Left lung (tissue), 4 donors: ENCODE measurements at regions not wholly inside any gene's neighbourhood (a gene's known extent, or its start where the extent isn't known, plus 50 kb on each side); places are given as distances from the start of the nearest gene placed in this dataset.

Experiments used
- ATAC-seq: fragments of 200-7000 bp; cut with Tn5 transposase; one replicate; pipeline ENCODE4 v1.9.1; 2020; ENCODE audit warnings: moderate library complexity
- DNase-seq, 4 donors: peaks; one replicate each; pipeline ENCODE4 v3.0.0-alpha.2; 2013 to 2020
- H3K27ac ChIP-seq, 2 donors: fragments of 200-600 bp; sonication (generic) in 1 of 2; one replicate each; pipeline versions ENCODE4 v1.5.0 to v1.8.0; 2020 to 2021
- H3K27me3 ChIP-seq, 2 donors: fragments of 200-600 bp; sonication (generic) in 1 of 2; one replicate each; pipeline versions ENCODE4 v1.5.0 to v1.8.0; 2020 to 2021
- H3K36me3 ChIP-seq, 2 donors: fragments of 200-600 bp; sonication (generic) in 1 of 2; one replicate each; pipeline versions ENCODE4 v1.5.0 to v1.8.0; 2020 to 2021
- H3K4me1 ChIP-seq, 2 donors: fragments of 200-600 bp; one replicate each; pipeline ENCODE4 v1.8.0; 2021
- H3K4me3 ChIP-seq, 2 donors: fragments of 200-600 bp; sonication (generic) in 1 of 2; one replicate each; pipeline versions ENCODE4 v1.5.0 to v1.8.0; 2020 to 2021; ENCODE audit warnings: mild to moderate bottlenecking in 1 of 2
- H3K9me3 ChIP-seq, 2 donors: fragments of 200-600 bp; sonication (generic) in 1 of 2; one replicate each; pipeline versions ENCODE4 v1.5.0 to v1.8.0; 2020 to 2021
- intact Hi-C, 2 donors: fragments of 100-400 bp; cut with DNase I; formaldehyde crosslinking; loops; one replicate each; pipeline versions ENCODE4 v1.11.2 to v1.14.2; 2022
- TF ChIP-seq, protein P1 (sequence below), 2 donors: fragments of 200-600 bp; sonication (generic) in 1 of 2; IDR thresholded peaks; one replicate each; pipeline versions ENCODE4 v1.5.0 to v1.8.0; 2021; ENCODE audit warnings: antibody characterized with exemption in 2 of 2
- donor health status: DM: no; HTN: yes; CAD: no.
- donor health status: DM: no; HTN: no; CAD: no.

DNA sequence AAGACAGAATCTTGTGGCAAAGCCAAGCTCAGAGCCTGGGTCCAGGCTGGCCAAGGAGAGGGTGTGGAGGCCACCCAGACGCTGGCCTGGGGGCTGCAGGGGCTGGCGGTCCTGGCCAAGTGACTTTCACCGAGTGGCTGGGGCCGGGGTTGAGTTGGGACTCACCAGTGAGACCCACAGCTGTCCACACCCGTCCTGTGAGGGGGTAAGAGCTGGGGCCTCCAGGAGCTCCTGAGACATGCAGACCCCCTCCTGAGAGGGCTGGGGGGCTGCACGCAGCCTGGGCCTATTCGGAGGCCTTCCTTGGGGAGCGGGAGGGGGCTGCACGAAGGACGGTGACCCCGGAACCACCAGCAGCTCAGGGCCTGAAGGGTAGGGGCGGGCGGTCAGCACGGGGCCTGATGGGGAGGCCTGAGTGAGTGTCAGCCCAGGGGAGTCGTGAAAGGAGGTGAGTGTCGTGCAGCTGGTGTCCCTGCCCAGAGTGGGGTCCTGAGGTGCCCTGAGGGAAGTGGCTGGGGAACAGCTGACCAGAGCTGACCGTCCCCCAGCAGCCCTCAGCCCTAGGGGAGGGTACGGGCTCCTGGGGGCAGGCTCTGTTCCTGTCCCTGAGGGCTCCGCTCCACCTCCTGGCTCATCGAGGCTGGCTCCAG is 100.9 kb downstream of the FOXL3 start:
- H3K9me3 ChIP-seq, result peaks cover 0 to 23% of the 10 kb centered on the region in 2 donors
- no peaks in the 10 kb centered on the region for H3K36me3 ChIP-seq
- no peaks in the 10 kb centered on the region for H3K4me1 ChIP-seq
- TF ChIP-seq, protein P1, sequence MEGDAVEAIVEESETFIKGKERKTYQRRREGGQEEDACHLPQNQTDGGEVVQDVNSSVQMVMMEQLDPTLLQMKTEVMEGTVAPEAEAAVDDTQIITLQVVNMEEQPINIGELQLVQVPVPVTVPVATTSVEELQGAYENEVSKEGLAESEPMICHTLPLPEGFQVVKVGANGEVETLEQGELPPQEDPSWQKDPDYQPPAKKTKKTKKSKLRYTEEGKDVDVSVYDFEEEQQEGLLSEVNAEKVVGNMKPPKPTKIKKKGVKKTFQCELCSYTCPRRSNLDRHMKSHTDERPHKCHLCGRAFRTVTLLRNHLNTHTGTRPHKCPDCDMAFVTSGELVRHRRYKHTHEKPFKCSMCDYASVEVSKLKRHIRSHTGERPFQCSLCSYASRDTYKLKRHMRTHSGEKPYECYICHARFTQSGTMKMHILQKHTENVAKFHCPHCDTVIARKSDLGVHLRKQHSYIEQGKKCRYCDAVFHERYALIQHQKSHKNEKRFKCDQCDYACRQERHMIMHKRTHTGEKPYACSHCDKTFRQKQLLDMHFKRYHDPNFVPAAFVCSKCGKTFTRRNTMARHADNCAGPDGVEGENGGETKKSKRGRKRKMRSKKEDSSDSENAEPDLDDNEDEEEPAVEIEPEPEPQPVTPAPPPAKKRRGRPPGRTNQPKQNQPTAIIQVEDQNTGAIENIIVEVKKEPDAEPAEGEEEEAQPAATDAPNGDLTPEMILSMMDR (IDR thresholded peaks at IDR 0.05), result no peak
- H3K4me3 ChIP-seq, result no peak overlapping the region
- no peaks in the 10 kb centered on the region for H3K27me3 ChIP-seq
- intact Hi-C loops, result no loop called here
- DNase-seq (peak in 1 of 4 donors; percentile 60), ATAC-seq (no peak)
- no peak overlapping the region for H3K27ac ChIP-seq

DNA sequence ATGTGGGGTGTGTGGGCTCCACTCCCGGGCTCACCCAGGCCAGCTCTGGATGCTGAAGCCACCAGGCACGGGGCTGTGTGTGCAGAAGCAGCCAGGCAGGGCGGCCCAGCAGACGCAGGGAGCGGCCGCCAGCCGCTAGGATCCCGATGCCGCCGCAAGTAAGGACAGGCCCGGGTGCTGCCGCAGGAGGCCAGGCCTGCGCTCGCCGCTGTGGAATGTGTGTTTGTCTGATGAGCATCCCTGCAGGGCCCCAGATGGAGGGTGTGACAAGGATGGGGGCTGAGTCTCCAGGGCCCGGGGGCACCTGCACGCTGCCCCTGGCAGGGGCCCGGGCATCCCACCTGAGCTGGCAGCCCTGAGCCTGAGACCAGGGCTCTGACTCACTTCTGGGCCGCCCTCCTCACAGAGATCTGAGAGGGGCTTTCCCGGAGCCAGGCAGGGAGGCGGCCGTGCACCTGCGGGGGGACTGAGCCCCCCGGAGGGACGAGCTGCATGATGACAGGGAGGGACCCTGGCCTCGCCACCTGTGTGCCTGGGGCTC is 101.5 kb downstream of the FOXL3 start:
- no peaks in the 10 kb centered on the region for H3K36me3 ChIP-seq
- no peak overlapping the region for H3K27ac ChIP-seq
- H3K27me3 ChIP-seq, result no peaks in the 10 kb centered on the region
- ATAC-seq (no peak), DNase-seq (peak in 1 of 4 donors; percentile 65)
- intact Hi-C loops, result no loop called here
- H3K4me1 ChIP-seq, result no peaks in the 10 kb centered on the region
- peaks cover 0 to 29% of the 10 kb centered on the region in 2 donors for H3K9me3 ChIP-seq
- no peak overlapping the region for H3K4me3 ChIP-seq
- TF ChIP-seq, protein P1 (IDR thresholded peaks at IDR 0.05), result no peak

DNA sequence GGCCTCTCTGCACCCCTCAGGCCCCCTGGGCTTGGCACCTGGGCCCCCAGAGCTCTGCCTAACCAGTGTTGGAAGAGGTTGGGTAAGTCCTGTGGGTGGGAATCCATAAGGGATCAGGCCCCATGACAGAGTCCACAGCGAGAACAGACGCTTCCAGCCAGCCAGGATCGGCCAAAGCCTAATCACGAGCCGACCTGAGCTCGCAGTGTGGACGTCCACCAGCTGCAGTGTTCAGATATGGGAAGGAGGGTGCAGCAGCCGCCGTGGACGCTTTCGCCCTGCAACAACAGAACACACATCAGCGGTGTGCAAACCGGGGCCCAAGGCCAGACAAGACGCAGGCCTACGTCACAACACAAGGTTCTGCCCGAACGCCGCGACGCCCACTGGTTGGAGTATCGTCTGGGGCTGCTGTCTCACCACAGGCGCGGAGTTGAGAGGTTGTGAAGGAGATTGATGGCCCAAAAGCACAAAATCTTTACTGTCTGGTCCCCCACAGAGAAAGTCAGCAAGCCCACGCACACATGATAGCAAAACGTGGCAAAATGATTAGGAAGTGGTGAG is 102.1 kb downstream of the FOXL3 start:
- peaks cover 0 to 35% of the 10 kb centered on the region in 2 donors for H3K9me3 ChIP-seq
- no peaks in the 10 kb centered on the region for H3K4me1 ChIP-seq
- H3K27ac ChIP-seq, result no peak overlapping the region
- intact Hi-C loops, result no loop called here
- H3K36me3 ChIP-seq, result no peaks in the 10 kb centered on the region
- H3K4me3 ChIP-seq, result no peak overlapping the region
- ATAC-seq, result no peak
- TF ChIP-seq, protein P1 (IDR thresholded peaks at IDR 0.05), result no peak
- no peaks in the 10 kb centered on the region for H3K27me3 ChIP-seq
- peak in 1 of 4 donors; percentile 60 for DNase-seq

DNA sequence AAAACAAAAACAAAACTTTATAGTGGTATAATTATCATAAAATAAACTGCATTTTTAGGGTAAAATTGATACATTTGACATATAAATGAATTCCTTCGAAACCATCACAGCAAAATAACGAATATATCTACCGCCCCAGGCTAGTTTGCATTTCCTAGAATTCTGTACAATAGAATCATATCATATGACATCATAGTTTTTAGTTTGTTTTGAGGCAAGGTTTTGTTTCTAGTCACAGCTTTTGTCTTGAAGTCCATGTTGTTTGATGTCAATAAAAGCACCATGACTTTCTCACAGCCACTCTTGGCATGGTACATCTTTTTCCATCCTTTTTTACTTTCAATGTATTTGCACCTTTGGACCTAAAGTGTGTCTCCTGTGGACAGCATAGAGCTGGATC is 102.9 kb downstream of the FOXL3 start:
- Histone ChIP-seq H3K4me1 (no peaks in the 10 kb centered on the region), H3K4me3 (no peak overlapping the region), H3K36me3 (no peaks in the 10 kb centered on the region), H3K27me3 (no peaks in the 10 kb centered on the region), H3K9me3 (peaks cover 0 to 43% of the 10 kb centered on the region in 2 donors), H3K27ac (no peak overlapping the region)
- TF ChIP-seq, protein P1 (IDR thresholded peaks at IDR 0.05), result no peak
- ATAC-seq (no peak), DNase-seq (no peak)
- intact Hi-C loops, result no loop called here

DNA sequence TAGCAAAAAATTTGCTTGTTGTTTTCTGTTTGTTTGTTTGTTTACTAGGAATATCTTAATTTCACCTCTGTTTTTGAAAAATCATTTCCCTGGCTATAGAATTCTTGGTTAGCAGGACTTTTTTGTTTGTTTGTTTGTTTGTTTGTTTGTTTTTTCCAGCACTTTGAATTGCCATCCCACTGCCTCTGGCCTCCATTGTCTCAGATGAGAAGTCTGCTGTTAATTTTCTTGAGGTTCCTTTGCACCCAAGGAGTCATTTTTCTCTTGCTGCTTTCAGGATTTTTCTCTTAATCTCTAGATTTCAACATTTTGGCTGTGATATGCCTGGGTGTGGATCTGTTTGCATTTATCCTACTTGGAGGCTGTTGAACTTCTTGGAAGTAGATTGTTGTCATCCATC is 105.7 kb downstream of the FOXL3 start:
- DNase-seq (no peak), ATAC-seq (no peak)
- Histone ChIP-seq H3K36me3 (no peaks in the 10 kb centered on the region), H3K9me3 (peaks cover 0 to 47% of the 10 kb centered on the region in 2 donors), H3K27ac (no peak overlapping the region), H3K4me3 (no peak overlapping the region), H3K4me1 (no peaks in the 10 kb centered on the region), H3K27me3 (no peaks in the 10 kb centered on the region)
- TF ChIP-seq, protein P1 (IDR thresholded peaks at IDR 0.05), result no peak
- intact Hi-C loops, result no loop called here
